Fibroblast of lung (primary cell): ENCODE measurements at regions not wholly inside any gene's neighbourhood (a gene's known extent, or its start where the extent isn't known, plus 50 kb on each side); places are given as distances from the start of the nearest gene placed in this dataset.

Source experiments
- DNase-seq, 2 donors: peaks; one replicate each; pipeline versions ENCODE4 v3.0.0 to v3.0.0-alpha.2; 2010; ENCODE audit warnings: low read depth in 2 of 2
- H2AFZ ChIP-seq: 2 replicates; pipeline ENCODE4 v1.5.1; 2012; ENCODE audit warnings: low read length, control low read depth, inconsistent platforms
- H3K27ac ChIP-seq: 2 replicates; pipeline ENCODE4 v1.5.1; 2011; ENCODE audit warnings: low read length, control low read depth; ENCODE audit not compliant: insufficient read depth
- H3K27me3 ChIP-seq: 2 replicates; pipeline ENCODE4 v1.5.1; 2011; ENCODE audit warnings: mild to moderate bottlenecking, low read length; ENCODE audit not compliant: control insufficient read depth, insufficient read depth
- H3K36me3 ChIP-seq: 2 replicates; pipeline ENCODE4 v1.5.1; 2011; ENCODE audit warnings: low read length; ENCODE audit not compliant: control insufficient read depth, insufficient read depth
- H3K4me1 ChIP-seq: 2 replicates; pipeline ENCODE4 v1.5.1; 2011; ENCODE audit warnings: low read length; ENCODE audit not compliant: control insufficient read depth, insufficient read depth; ENCODE audit errors: extremely low read depth
- H3K4me2 ChIP-seq: 2 replicates; pipeline ENCODE4 v1.5.1; 2011; ENCODE audit warnings: low read length, control low read depth; ENCODE audit not compliant: insufficient read depth; ENCODE audit errors: extremely low read depth
- H3K4me3 ChIP-seq, 4 experiments: fragments of 200-600 bp in 1 of 4; sonication (generic) in 1 of 4; replicated peaks in 1 of 4; 2 replicates each; pipeline ENCODE4 v1.5.1; 2011 to 2016; ENCODE audit warnings: low read length in 4 of 4, low read depth in 3 of 4, mild to moderate bottlenecking in 3 of 4, control low read depth in 2 of 4, inconsistent platforms in 1 of 4, mixed read lengths in 1 of 4; ENCODE audit not compliant: insufficient read depth in 1 of 4; ENCODE audit errors: control extremely low read depth in 1 of 4
- H3K79me2 ChIP-seq: 2 replicates; pipeline ENCODE4 v1.5.1; 2012; ENCODE audit warnings: mild to moderate bottlenecking, low read length, inconsistent platforms; ENCODE audit not compliant: control insufficient read depth, insufficient read depth
- H3K9ac ChIP-seq: 2 replicates; pipeline ENCODE4 v1.5.1; 2011; ENCODE audit warnings: mild to moderate bottlenecking, low read length, control low read depth; ENCODE audit not compliant: insufficient read depth
- H3K9me3 ChIP-seq: 2 replicates; pipeline ENCODE4 v1.5.1; 2012; ENCODE audit warnings: low read depth, low read length; ENCODE audit not compliant: control insufficient read depth, insufficient read depth
- H4K20me1 ChIP-seq: 2 replicates; pipeline ENCODE4 v1.5.1; 2011; ENCODE audit warnings: low read length; ENCODE audit not compliant: control insufficient read depth, insufficient read depth; ENCODE audit errors: extremely low read depth
- EZH2 ChIP-seq: IDR thresholded peaks from 2 replicates; pipeline ENCODE4 v1.5.1; 2012; ENCODE audit warnings: low read length, control low read depth, mild to moderate bottlenecking; ENCODE audit errors: missing control alignments
- TF ChIP-seq, protein P1 (sequence below), 2 donors: IDR thresholded peaks in 1 of 2; conservative IDR thresholded peaks in 1 of 2; 1 replicate in 1 of 2; 2 replicates in 1 of 2; pipeline ENCODE4 v1.5.1; 2011 to 2012; ENCODE audit warnings: low read length in 2 of 2, control low read depth in 1 of 2, inconsistent platforms in 1 of 2, low read depth in 1 of 2, mild to moderate bottlenecking in 1 of 2

DNA sequence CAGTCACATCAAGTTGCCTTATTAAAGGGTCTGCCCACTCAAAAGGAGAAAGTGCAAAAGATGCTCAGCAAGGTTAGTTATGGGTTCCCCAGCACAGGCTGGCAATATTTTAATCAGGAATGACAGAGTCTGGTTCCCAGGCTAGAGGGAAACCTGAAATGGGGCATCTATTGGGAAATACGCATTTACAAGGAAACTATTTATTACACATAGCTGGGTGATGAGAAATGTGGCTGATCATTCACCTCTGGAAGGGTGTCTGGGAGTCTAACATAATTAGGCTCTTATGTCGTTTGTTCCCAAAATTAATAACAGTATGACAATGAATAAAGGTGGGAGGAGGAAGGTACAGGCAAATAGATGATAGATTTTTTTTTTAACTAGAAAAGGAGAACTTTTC lies 314.7 kb downstream of the ENC1 start:
- H3K27ac ChIP-seq, result no peak overlapping the region
- peak in 1 of 2 donors; percentile 79 for DNase-seq

DNA sequence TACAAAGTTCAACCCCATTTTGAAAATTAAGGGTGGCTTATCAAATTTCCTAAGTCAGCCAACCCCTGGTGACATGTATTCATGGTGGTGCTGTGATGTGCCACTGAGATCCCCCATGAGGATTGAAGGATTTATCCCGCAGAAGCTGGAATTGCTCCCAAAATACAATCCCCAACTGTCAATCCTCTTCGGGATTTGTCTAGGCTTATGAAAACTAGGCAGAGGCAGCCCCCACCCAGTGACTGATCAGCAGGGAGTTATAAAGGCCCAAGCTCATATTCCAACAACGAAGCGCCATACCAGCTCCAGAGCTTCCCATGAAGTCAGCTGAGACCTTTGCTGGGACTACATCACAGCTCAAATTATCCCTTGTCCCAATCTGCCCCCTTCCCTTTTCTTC lies 316.0 kb downstream of the ENC1 start:
- H3K4me1 ChIP-seq, result no peaks in the 10 kb centered on the region
- no peak for DNase-seq
- H2AFZ ChIP-seq, result no peak overlapping the region
- TF ChIP-seq, protein P1, sequence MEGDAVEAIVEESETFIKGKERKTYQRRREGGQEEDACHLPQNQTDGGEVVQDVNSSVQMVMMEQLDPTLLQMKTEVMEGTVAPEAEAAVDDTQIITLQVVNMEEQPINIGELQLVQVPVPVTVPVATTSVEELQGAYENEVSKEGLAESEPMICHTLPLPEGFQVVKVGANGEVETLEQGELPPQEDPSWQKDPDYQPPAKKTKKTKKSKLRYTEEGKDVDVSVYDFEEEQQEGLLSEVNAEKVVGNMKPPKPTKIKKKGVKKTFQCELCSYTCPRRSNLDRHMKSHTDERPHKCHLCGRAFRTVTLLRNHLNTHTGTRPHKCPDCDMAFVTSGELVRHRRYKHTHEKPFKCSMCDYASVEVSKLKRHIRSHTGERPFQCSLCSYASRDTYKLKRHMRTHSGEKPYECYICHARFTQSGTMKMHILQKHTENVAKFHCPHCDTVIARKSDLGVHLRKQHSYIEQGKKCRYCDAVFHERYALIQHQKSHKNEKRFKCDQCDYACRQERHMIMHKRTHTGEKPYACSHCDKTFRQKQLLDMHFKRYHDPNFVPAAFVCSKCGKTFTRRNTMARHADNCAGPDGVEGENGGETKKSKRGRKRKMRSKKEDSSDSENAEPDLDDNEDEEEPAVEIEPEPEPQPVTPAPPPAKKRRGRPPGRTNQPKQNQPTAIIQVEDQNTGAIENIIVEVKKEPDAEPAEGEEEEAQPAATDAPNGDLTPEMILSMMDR (conservative IDR thresholded peaks at IDR 0.05 in 1 of 2, IDR thresholded peaks at IDR 0.05 in 1 of 2; ENCODE audit: low read depth in 1 of 2, low read length in 2 of 2), result no peak
- TF ChIP-seq EZH2, result no peak
- H3K9me3 ChIP-seq, result no peaks in the 10 kb centered on the region
- no peaks in the 10 kb centered on the region for H3K79me2 ChIP-seq
- no peak overlapping the region for H3K4me2 ChIP-seq
- no peaks in the 10 kb centered on the region for H3K27me3 ChIP-seq
- H3K36me3 ChIP-seq, result no peaks in the 10 kb centered on the region
- no peak overlapping the region for H3K4me3 ChIP-seq
- H3K9ac ChIP-seq, result no peak overlapping the region
- no peak overlapping the region for H3K27ac ChIP-seq
- H4K20me1 ChIP-seq, result no peaks in the 10 kb centered on the region

More for the DNA sequence above, 314.7 kb downstream of the ENC1 start:
- Histone ChIP-seq H3K9ac (no peak overlapping the region), H2AFZ (no peak overlapping the region), H3K4me2 (no peak overlapping the region), H3K79me2 (no peaks in the 10 kb centered on the region), H3K36me3 (no peaks in the 10 kb centered on the region), H3K9me3 (no peaks in the 10 kb centered on the region), H3K4me3 (no peak overlapping the region), H3K27me3 (no peaks in the 10 kb centered on the region), H3K4me1 (no peaks in the 10 kb centered on the region), H4K20me1 (no peaks in the 10 kb centered on the region)
- TF ChIP-seq EZH2, result no peak
- TF ChIP-seq, protein P1 (conservative IDR thresholded peaks at IDR 0.05 in 1 of 2, IDR thresholded peaks at IDR 0.05 in 1 of 2; ENCODE audit: low read depth in 1 of 2, low read length in 2 of 2), result no peak

DNA sequence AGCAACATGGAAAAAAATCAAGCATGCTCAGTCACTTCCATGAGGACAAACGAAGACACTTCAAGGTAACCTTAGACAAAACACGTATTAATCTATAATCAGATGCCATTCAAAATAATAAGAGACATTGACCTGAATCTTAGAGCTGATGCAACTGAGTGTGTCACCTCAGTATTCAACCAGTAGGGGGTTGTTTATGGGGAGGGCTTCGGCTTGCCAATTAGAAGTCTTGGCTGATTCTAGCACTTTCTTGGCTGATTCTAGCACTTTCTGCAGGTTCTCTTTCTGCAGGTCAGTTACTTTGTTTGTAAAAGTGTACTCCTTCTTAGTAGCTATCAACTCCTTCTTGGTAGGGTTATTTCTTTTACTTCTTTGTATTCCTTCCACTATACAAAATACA lies 317.6 kb downstream of the ENC1 start:
- Histone ChIP-seq H3K27me3 (no peaks in the 10 kb centered on the region), H3K9ac (no peak overlapping the region), H4K20me1 (no peaks in the 10 kb centered on the region), H3K27ac (no peak overlapping the region), H2AFZ (no peak overlapping the region), H3K4me1 (no peaks in the 10 kb centered on the region), H3K36me3 (no peaks in the 10 kb centered on the region), H3K9me3 (no peaks in the 10 kb centered on the region), H3K4me3 (no peak overlapping the region), H3K79me2 (no peaks in the 10 kb centered on the region), H3K4me2 (no peak overlapping the region)
- no peak for TF ChIP-seq EZH2
- TF ChIP-seq, protein P1 (conservative IDR thresholded peaks at IDR 0.05 in 1 of 2, IDR thresholded peaks at IDR 0.05 in 1 of 2; ENCODE audit: low read depth in 1 of 2, low read length in 2 of 2), result no peak
- DNase-seq, result no peak
